GM23338 (cell line): ENCODE measurements at regions not wholly inside any gene's neighbourhood (a gene's known extent, or its start where the extent isn't known, plus 50 kb on each side); places are given as distances from the start of the nearest gene placed in this dataset.

ENCODE experiments used
- ATAC-seq: fragments of 200-7000 bp; cut with Tn5 transposase; 3 replicates; pipeline ENCODE4 v1.9.1; 2020
- DNase-seq: peaks from one replicate; pipeline ENCODE4 v3.0.0-alpha.2; 2015; ENCODE audit warnings: low spot score
- H2AFZ ChIP-seq: fragments of 200-600 bp; sonication (generic); 2 replicates; pipeline ENCODE4 v1.8.0; 2016; ENCODE audit warnings: antibody characterized with exemption, mild to moderate bottlenecking, moderate library complexity
- H3F3A ChIP-seq: fragments of 200-600 bp; sonication (generic); replicated peaks from 2 replicates; pipeline ENCODE4 v1.8.0; 2017; ENCODE audit warnings: antibody characterized with exemption, mixed run types, low read depth
- H3K27ac ChIP-seq: fragments of 200-600 bp; sonication (generic); 2 replicates; pipeline ENCODE4 v1.6.1; 2016; ENCODE audit warnings: low read depth
- H3K27me3 ChIP-seq: fragments of 200-600 bp; sonication (generic); 2 replicates; pipeline ENCODE4 v1.8.0; 2016; ENCODE audit warnings: mild to moderate bottlenecking, mixed run types, moderate library complexity; ENCODE audit not compliant: insufficient read depth
- H3K36me3 ChIP-seq: fragments of 200-600 bp; sonication (generic); 2 replicates; pipeline ENCODE4 v1.8.0; 2016; ENCODE audit warnings: mild to moderate bottlenecking; ENCODE audit not compliant: insufficient read depth
- H3K4me1 ChIP-seq: fragments of 200-600 bp; sonication (generic); 2 replicates; pipeline ENCODE4 v1.8.0; 2016; ENCODE audit warnings: mild to moderate bottlenecking, moderate library complexity; ENCODE audit not compliant: insufficient read depth
- H3K4me2 ChIP-seq: fragments of 200-600 bp; sonication (generic); 2 replicates; pipeline ENCODE4 v1.7.1; 2017; ENCODE audit warnings: mixed run types
- H3K4me3 ChIP-seq: fragments of 200-600 bp; sonication (generic); 2 replicates; pipeline ENCODE4 v1.6.1; 2016; ENCODE audit warnings: mixed run types
- H3K79me2 ChIP-seq: fragments of 200-600 bp; sonication (generic); replicated peaks from 2 replicates; pipeline ENCODE4 v1.8.0; 2017; ENCODE audit warnings: mild to moderate bottlenecking; ENCODE audit not compliant: insufficient read depth
- H3K9me2 ChIP-seq: fragments of 200-600 bp; sonication (generic); 2 replicates; pipeline ENCODE4 v1.8.0; 2017; ENCODE audit not compliant: insufficient read depth
- H4K20me1 ChIP-seq: fragments of 200-600 bp; sonication (generic); replicated peaks from 2 replicates; pipeline ENCODE4 v1.8.0; 2017; ENCODE audit warnings: mild to moderate bottlenecking; ENCODE audit not compliant: insufficient read depth
- H3K27ac Mint-ChIP-seq: 2 replicates; pipeline ENCODE4 v1.8.0; 2020; ENCODE audit warnings: inconsistent platforms, mild to moderate bottlenecking, moderate library complexity, mixed read lengths
- H3K27me3 Mint-ChIP-seq: 3 replicates; pipeline ENCODE4 v1.8.0; 2022; ENCODE audit warnings: low read depth, mild to moderate bottlenecking, moderate library complexity, mixed read lengths, inconsistent platforms; ENCODE audit not compliant: insufficient read depth, poor library complexity
- H3K36me3 Mint-ChIP-seq: 3 replicates; pipeline ENCODE4 v1.8.0; 2021; ENCODE audit warnings: low read depth, mild to moderate bottlenecking, inconsistent platforms, moderate library complexity, mixed read lengths
- H3K4me1 Mint-ChIP-seq: 3 replicates; pipeline ENCODE4 v1.8.0; 2020; ENCODE audit warnings: mild to moderate bottlenecking, inconsistent platforms, mixed read lengths
- H3K4me3 Mint-ChIP-seq: 3 replicates; pipeline ENCODE4 v1.8.0; 2021; ENCODE audit warnings: moderate library complexity, mild to moderate bottlenecking, inconsistent platforms, mixed read lengths
- H3K9me3 Mint-ChIP-seq: 3 replicates; pipeline ENCODE4 v1.8.0; 2020; ENCODE audit warnings: moderate library complexity, mild to moderate bottlenecking, inconsistent platforms, mixed read lengths
- CREB1 ChIP-seq: fragments of 250-450 bp; sonication (Bioruptor Pico); IDR thresholded peaks from 2 replicates; pipeline ENCODE4 v1.5.0; 2020; ENCODE audit warnings: low read depth, mild to moderate bottlenecking, moderate library complexity
- EZH2 ChIP-seq: fragments of 200-600 bp; sonication (generic); IDR thresholded peaks from one replicate; pipeline ENCODE4 v1.8.0; 2017; ENCODE audit warnings: antibody characterized with exemption, mild to moderate bottlenecking, low read depth; ENCODE audit not compliant: unreplicated experiment
- EZH2phosphoT487 ChIP-seq: fragments of 200-600 bp; sonication (generic); IDR thresholded peaks from one replicate; pipeline ENCODE4 v1.8.1; 2018; ENCODE audit warnings: antibody characterized with exemption; ENCODE audit not compliant: unreplicated experiment
- JUNB ChIP-seq: IDR thresholded peaks from one replicate; pipeline ENCODE4 v1.6.1; 2016; ENCODE audit warnings: antibody characterized with exemption; ENCODE audit not compliant: unreplicated experiment
- POLR2AphosphoS5 ChIP-seq: IDR thresholded peaks from 2 replicates; pipeline ENCODE4 v1.6.1; 2016; ENCODE audit warnings: antibody characterized with exemption, low read depth
- STAT1 ChIP-seq: IDR thresholded peaks from one replicate; pipeline ENCODE4 v1.6.1; 2016; ENCODE audit warnings: antibody characterized with exemption; ENCODE audit not compliant: unreplicated experiment
- ZNF331 ChIP-seq: fragments of 250-450 bp; sonication (Bioruptor Pico); IDR thresholded peaks from 2 replicates; pipeline ENCODE4 v1.5.0; 2020; ENCODE audit warnings: low read depth, mild to moderate bottlenecking, moderate library complexity
- TF ChIP-seq, protein P1 (sequence below): IDR thresholded peaks from one replicate; pipeline ENCODE4 v1.6.1; 2018; ENCODE audit warnings: antibody characterized with exemption; ENCODE audit not compliant: unreplicated experiment
- TF ChIP-seq, protein P2 (sequence below): IDR thresholded peaks from 2 replicates; pipeline ENCODE4 v1.6.1; 2016; ENCODE audit warnings: antibody characterized with exemption
- TF ChIP-seq, protein P3 (sequence below), 2 experiments: fragments of 200-600 bp in 1 of 2; sonication (generic) in 1 of 2; conservative IDR thresholded peaks; 2 replicates each; pipeline versions ENCODE4 v1.5.1 to v1.6.1; 2016 to 2017; ENCODE audit warnings: antibody characterized with exemption in 2 of 2, low read depth in 2 of 2, mild to moderate bottlenecking in 2 of 2, moderate library complexity in 1 of 2
- TF ChIP-seq, protein P4 (sequence below): fragments of 250-450 bp; sonication (Bioruptor Pico); IDR thresholded peaks from 2 replicates; pipeline ENCODE4 v1.5.0; 2020; ENCODE audit warnings: mild to moderate bottlenecking, moderate library complexity

DNA sequence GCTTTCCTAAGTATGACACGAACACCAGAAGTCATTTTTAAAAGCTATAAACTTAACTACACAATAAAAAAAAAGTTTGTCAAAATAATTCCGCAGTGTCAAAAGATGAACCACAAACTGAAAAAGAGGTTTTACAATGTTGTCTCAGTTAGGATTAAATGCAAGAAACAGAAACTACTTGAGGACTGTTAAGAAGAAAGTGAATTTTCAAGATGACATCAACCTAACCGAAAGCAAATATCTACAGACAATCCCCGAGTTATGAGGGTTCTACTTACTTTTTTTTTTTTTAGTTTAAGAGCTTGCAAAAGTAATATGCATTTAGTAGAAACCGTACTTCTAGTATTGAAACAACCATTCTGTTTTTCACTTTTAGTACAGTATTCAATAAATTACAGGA is 62.3 kb downstream of the TFPI2 start:
- Histone ChIP-seq H4K20me1 (no peaks in the 10 kb centered on the region), H3K4me3 (no peak overlapping the region), H3F3A (no peaks in the 10 kb centered on the region), H3K79me2 (no peaks in the 10 kb centered on the region), H3K36me3 (no peaks in the 10 kb centered on the region), H3K27me3 (no peaks in the 10 kb centered on the region), H2AFZ (no peak overlapping the region), H3K9me2 (no peaks in the 10 kb centered on the region), H3K4me2 (no peak overlapping the region), H3K4me1 (peaks cover 8% of the 10 kb centered on the region), H3K27ac (no peak overlapping the region)
- no peaks in the 10 kb centered on the region for H3K27me3 Mint-ChIP-seq
- DNase-seq (no peak), ATAC-seq (no peak)
- H3K9me3 Mint-ChIP-seq = no peaks in the 10 kb centered on the region
- H3K27ac Mint-ChIP-seq = no peak overlapping the region
- no peaks in the 10 kb centered on the region for H3K36me3 Mint-ChIP-seq
- TF ChIP-seq EZH2 = no peak
- TF ChIP-seq, protein P1, sequence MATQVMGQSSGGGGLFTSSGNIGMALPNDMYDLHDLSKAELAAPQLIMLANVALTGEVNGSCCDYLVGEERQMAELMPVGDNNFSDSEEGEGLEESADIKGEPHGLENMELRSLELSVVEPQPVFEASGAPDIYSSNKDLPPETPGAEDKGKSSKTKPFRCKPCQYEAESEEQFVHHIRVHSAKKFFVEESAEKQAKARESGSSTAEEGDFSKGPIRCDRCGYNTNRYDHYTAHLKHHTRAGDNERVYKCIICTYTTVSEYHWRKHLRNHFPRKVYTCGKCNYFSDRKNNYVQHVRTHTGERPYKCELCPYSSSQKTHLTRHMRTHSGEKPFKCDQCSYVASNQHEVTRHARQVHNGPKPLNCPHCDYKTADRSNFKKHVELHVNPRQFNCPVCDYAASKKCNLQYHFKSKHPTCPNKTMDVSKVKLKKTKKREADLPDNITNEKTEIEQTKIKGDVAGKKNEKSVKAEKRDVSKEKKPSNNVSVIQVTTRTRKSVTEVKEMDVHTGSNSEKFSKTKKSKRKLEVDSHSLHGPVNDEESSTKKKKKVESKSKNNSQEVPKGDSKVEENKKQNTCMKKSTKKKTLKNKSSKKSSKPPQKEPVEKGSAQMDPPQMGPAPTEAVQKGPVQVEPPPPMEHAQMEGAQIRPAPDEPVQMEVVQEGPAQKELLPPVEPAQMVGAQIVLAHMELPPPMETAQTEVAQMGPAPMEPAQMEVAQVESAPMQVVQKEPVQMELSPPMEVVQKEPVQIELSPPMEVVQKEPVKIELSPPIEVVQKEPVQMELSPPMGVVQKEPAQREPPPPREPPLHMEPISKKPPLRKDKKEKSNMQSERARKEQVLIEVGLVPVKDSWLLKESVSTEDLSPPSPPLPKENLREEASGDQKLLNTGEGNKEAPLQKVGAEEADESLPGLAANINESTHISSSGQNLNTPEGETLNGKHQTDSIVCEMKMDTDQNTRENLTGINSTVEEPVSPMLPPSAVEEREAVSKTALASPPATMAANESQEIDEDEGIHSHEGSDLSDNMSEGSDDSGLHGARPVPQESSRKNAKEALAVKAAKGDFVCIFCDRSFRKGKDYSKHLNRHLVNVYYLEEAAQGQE = no peak
- TF ChIP-seq, protein P2, sequence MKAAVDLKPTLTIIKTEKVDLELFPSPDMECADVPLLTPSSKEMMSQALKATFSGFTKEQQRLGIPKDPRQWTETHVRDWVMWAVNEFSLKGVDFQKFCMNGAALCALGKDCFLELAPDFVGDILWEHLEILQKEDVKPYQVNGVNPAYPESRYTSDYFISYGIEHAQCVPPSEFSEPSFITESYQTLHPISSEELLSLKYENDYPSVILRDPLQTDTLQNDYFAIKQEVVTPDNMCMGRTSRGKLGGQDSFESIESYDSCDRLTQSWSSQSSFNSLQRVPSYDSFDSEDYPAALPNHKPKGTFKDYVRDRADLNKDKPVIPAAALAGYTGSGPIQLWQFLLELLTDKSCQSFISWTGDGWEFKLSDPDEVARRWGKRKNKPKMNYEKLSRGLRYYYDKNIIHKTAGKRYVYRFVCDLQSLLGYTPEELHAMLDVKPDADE = no peak
- TF ChIP-seq, protein P3, sequence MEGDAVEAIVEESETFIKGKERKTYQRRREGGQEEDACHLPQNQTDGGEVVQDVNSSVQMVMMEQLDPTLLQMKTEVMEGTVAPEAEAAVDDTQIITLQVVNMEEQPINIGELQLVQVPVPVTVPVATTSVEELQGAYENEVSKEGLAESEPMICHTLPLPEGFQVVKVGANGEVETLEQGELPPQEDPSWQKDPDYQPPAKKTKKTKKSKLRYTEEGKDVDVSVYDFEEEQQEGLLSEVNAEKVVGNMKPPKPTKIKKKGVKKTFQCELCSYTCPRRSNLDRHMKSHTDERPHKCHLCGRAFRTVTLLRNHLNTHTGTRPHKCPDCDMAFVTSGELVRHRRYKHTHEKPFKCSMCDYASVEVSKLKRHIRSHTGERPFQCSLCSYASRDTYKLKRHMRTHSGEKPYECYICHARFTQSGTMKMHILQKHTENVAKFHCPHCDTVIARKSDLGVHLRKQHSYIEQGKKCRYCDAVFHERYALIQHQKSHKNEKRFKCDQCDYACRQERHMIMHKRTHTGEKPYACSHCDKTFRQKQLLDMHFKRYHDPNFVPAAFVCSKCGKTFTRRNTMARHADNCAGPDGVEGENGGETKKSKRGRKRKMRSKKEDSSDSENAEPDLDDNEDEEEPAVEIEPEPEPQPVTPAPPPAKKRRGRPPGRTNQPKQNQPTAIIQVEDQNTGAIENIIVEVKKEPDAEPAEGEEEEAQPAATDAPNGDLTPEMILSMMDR (conservative IDR thresholded peaks at IDR 0.05; ENCODE audit: low read depth in 2 of 2) = no peak
- no peak for TF ChIP-seq STAT1
- TF ChIP-seq EZH2phosphoT487 = no peak
- no peak for TF ChIP-seq JUNB
- no peak for TF ChIP-seq POLR2AphosphoS5
- no peak for TF ChIP-seq CREB1 (CRISPR knock-in tag)
- no peak for TF ChIP-seq ZNF331 (CRISPR knock-in tag)
- H3K4me3 Mint-ChIP-seq = no peak overlapping the region
- H3K4me1 Mint-ChIP-seq = peaks cover 21% of the 10 kb centered on the region

DNA sequence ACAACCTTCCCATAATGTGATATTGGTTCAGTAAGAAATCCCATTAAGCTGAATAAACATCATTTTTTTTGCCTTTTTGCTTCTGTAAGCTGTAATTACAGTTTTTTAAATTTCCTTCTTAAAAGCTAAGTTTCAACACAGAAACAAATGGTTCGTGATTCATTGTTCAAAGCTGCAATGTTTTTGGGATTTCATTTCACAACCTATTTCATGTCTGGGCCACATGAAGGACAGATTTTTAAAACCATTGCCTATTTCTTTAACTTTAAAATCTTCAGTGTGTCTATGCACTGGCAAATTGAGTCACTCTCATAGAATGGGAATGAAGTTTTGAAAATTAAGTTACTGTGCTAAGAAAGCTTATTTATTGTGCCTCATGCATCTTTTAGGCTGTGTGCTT is 66.9 kb downstream of the TFPI2 start:
- H2AFZ ChIP-seq = no peak overlapping the region
- ATAC-seq (no peak), DNase-seq (no peak)
- no peaks in the 10 kb centered on the region for H3K9me2 ChIP-seq
- H3K36me3 ChIP-seq = no peaks in the 10 kb centered on the region
- Mint-ChIP-seq H3K4me1 (peaks cover 32% of the 10 kb centered on the region), H3K4me3 (no peak overlapping the region), H3K27me3 (peaks cover 1% of the 10 kb centered on the region), H3K36me3 (no peaks in the 10 kb centered on the region), H3K9me3 (no peaks in the 10 kb centered on the region), H3K27ac (no peak overlapping the region)
- no peaks in the 10 kb centered on the region for H3F3A ChIP-seq
- H3K4me1 ChIP-seq = peaks cover 8% of the 10 kb centered on the region
- H3K27me3 ChIP-seq = no peaks in the 10 kb centered on the region
- H4K20me1 ChIP-seq = no peaks in the 10 kb centered on the region
- H3K4me3 ChIP-seq = no peak overlapping the region
- no peak overlapping the region for H3K4me2 ChIP-seq
- H3K79me2 ChIP-seq = no peaks in the 10 kb centered on the region
- no peak overlapping the region for H3K27ac ChIP-seq
- TF ChIP-seq STAT1 = no peak
- TF ChIP-seq, protein P4, sequence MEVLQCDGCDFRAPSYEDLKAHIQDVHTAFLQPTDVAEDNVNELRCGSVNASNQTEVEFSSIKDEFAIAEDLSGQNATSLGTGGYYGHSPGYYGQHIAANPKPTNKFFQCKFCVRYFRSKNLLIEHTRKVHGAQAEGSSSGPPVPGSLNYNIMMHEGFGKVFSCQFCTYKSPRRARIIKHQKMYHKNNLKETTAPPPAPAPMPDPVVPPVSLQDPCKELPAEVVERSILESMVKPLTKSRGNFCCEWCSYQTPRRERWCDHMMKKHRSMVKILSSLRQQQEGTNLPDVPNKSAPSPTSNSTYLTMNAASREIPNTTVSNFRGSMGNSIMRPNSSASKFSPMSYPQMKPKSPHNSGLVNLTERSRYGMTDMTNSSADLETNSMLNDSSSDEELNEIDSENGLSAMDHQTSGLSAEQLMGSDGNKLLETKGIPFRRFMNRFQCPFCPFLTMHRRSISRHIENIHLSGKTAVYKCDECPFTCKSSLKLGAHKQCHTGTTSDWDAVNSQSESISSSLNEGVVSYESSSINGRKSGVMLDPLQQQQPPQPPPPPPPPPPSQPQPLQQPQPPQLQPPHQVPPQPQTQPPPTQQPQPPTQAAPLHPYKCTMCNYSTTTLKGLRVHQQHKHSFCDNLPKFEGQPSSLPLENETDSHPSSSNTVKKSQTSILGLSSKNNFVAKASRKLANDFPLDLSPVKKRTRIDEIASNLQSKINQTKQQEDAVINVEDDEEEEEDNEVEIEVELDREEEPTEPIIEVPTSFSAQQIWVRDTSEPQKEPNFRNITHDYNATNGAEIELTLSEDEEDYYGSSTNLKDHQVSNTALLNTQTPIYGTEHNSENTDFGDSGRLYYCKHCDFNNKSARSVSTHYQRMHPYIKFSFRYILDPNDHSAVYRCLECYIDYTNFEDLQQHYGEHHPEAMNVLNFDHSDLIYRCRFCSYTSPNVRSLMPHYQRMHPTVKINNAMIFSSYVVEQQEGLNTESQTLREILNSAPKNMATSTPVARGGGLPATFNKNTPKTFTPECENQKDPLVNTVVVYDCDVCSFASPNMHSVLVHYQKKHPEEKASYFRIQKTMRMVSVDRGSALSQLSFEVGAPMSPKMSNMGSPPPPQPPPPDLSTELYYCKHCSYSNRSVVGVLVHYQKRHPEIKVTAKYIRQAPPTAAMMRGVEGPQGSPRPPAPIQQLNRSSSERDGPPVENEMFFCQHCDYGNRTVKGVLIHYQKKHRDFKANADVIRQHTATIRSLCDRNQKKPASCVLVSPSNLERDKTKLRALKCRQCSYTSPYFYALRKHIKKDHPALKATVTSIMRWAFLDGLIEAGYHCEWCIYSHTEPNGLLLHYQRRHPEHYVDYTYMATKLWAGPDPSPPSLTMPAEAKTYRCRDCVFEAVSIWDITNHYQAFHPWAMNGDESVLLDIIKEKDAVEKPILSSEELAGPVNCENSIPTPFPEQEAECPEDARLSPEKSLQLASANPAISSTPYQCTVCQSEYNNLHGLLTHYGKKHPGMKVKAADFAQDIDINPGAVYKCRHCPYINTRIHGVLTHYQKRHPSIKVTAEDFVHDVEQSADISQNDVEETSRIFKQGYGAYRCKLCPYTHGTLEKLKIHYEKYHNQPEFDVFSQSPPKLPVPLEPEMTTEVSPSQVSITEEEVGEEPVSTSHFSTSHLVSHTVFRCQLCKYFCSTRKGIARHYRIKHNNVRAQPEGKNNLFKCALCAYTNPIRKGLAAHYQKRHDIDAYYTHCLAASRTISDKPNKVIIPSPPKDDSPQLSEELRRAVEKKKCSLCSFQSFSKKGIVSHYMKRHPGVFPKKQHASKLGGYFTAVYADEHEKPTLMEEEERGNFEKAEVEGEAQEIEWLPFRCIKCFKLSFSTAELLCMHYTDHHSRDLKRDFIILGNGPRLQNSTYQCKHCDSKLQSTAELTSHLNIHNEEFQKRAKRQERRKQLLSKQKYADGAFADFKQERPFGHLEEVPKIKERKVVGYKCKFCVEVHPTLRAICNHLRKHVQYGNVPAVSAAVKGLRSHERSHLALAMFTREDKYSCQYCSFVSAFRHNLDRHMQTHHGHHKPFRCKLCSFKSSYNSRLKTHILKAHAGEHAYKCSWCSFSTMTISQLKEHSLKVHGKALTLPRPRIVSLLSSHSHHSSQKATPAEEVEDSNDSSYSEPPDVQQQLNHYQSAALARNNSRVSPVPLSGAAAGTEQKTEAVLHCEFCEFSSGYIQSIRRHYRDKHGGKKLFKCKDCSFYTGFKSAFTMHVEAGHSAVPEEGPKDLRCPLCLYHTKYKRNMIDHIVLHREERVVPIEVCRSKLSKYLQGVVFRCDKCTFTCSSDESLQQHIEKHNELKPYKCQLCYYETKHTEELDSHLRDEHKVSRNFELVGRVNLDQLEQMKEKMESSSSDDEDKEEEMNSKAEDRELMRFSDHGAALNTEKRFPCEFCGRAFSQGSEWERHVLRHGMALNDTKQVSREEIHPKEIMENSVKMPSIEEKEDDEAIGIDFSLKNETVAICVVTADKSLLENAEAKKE (CRISPR knock-in tag) = no peak
